ENCODE measurements at regions not wholly inside any gene's neighbourhood (a gene's known extent, or its start where the extent isn't known, plus 50 kb on each side); places are given as distances from the start of the nearest gene placed in this dataset.
A peak's percentile ranks its signal among the peaks of the same experiment; 100 is the strongest.
"Not testable (repeated sequence)": the region's sequence is repeated elsewhere in the genome, so short reads cannot be mapped to it uniquely, and the experiment has no call there.

- H3K27me3 ChIP-seq, result no peaks in the 10 kb centered on the region
- H3K36me3 ChIP-seq, result no peaks in the 10 kb centered on the region
- DNase-seq (ENCODE audit: low spot score in 2 of 2), result no peak
- peaks cover 14 to 15% of the 10 kb centered on the region in 2 donors for H3K9me3 ChIP-seq
- intact Hi-C loops (cut with DNase I; ENCODE audit: low total_unique reads), result no loop called here
- no peak overlapping the region for H3K4me3 ChIP-seq
- no peak for TF ChIP-seq POLR2A (IDR thresholded peaks at IDR 0.05)
- TF ChIP-seq POLR2AphosphoS5 (IDR thresholded peaks at IDR 0.05), result no peak
- no peak for TF ChIP-seq CTCF (IDR thresholded peaks at IDR 0.05)
- H3K4me1 ChIP-seq, result peaks cover 0 to 4% of the 10 kb centered on the region in 2 donors
- H3K27ac ChIP-seq, result peak overlapping the region in 1 of 2 donors; percentile 28
These were observed 107.5 kb downstream of the EOMES start for GRCh38 chr3:27614592-27614991.

GRCh38 chr3:27613846-27614500 is 108.2 kb downstream of the EOMES start:
- H3K36me3 ChIP-seq, result no peaks in the 10 kb centered on the region
- H3K27ac ChIP-seq, result no peak overlapping the region
- intact Hi-C loops (cut with DNase I; ENCODE audit: low total_unique reads), result no loop called here
- no peaks in the 10 kb centered on the region for H3K27me3 ChIP-seq
- TF ChIP-seq CTCF (IDR thresholded peaks at IDR 0.05) (no peak), POLR2AphosphoS5 (IDR thresholded peaks at IDR 0.05) (no peak), POLR2A (IDR thresholded peaks at IDR 0.05) (no peak)
- no peak overlapping the region for H3K4me3 ChIP-seq
- peaks cover 14 to 15% of the 10 kb centered on the region in 2 donors for H3K9me3 ChIP-seq
- no peak for DNase-seq (ENCODE audit: low spot score in 2 of 2)
- H3K4me1 ChIP-seq, result peaks cover 0 to 4% of the 10 kb centered on the region in 2 donors

GRCh38 chr3:27610800-27611525 is 111.2 kb downstream of the EOMES start:
- TF ChIP-seq CTCF (IDR thresholded peaks at IDR 0.05), result no peak
- no peak for TF ChIP-seq POLR2AphosphoS5 (IDR thresholded peaks at IDR 0.05)
- TF ChIP-seq POLR2A (IDR thresholded peaks at IDR 0.05), result no peak
- H3K9me3 ChIP-seq, result peaks cover 14 to 15% of the 10 kb centered on the region in 2 donors
- DNase-seq (ENCODE audit: low spot score in 2 of 2), result no peak
- H3K27me3 ChIP-seq, result no peaks in the 10 kb centered on the region
- no peak overlapping the region for H3K4me3 ChIP-seq
- H3K36me3 ChIP-seq, result no peaks in the 10 kb centered on the region
- intact Hi-C loops (cut with DNase I; ENCODE audit: low total_unique reads), result no loop called here
- no peaks in the 10 kb centered on the region for H3K4me1 ChIP-seq
- no peak overlapping the region for H3K27ac ChIP-seq

GRCh38 chr3:27607370-27607769 is 114.8 kb downstream of the EOMES start:
- no peak for TF ChIP-seq POLR2AphosphoS5 (IDR thresholded peaks at IDR 0.05)
- H3K4me3 ChIP-seq, result no peak overlapping the region
- intact Hi-C loops (cut with DNase I; ENCODE audit: low total_unique reads), result no loop called here
- no peak for DNase-seq (ENCODE audit: low spot score in 2 of 2)
- no peaks in the 10 kb centered on the region for H3K4me1 ChIP-seq
- H3K9me3 ChIP-seq, result no peaks in the 10 kb centered on the region
- no peaks in the 10 kb centered on the region for H3K36me3 ChIP-seq
- no peak overlapping the region for H3K27ac ChIP-seq
- no peaks in the 10 kb centered on the region for H3K27me3 ChIP-seq

GRCh38 chr3:27606537-27606936 is 115.6 kb downstream of the EOMES start:
- Histone ChIP-seq H3K36me3 (no peaks in the 10 kb centered on the region), H3K27ac (no peak overlapping the region), H3K9me3 (no peaks in the 10 kb centered on the region), H3K4me3 (no peak overlapping the region), H3K27me3 (no peaks in the 10 kb centered on the region), H3K4me1 (no peaks in the 10 kb centered on the region)
- intact Hi-C loops (cut with DNase I; ENCODE audit: low total_unique reads), result no loop called here
- DNase-seq (ENCODE audit: low spot score in 2 of 2), result no peak
- no peak for TF ChIP-seq CTCF (IDR thresholded peaks at IDR 0.05)
- no peak for TF ChIP-seq POLR2A (IDR thresholded peaks at IDR 0.05)
- TF ChIP-seq POLR2AphosphoS5 (IDR thresholded peaks at IDR 0.05), result no peak

- H3K27ac ChIP-seq; intact Hi-C loops (cut with DNase I; ENCODE audit: low total_unique reads); H3K4me3 ChIP-seq; H3K36me3 ChIP-seq; H3K4me1 ChIP-seq; H3K27me3 ChIP-seq; DNase-seq (ENCODE audit: low spot score in 2 of 2); H3K9me3 ChIP-seq: not testable (repeated sequence)
These were observed 117.1 kb upstream of the SLC4A7 start for GRCh38 chr3:27601311-27601710.

GRCh38 chr3:27599741-27600140 is 115.6 kb upstream of the SLC4A7 start:
- DNase-seq (ENCODE audit: low spot score in 2 of 2); H3K4me1 ChIP-seq; H3K4me3 ChIP-seq; H3K9me3 ChIP-seq; H3K27me3 ChIP-seq; intact Hi-C loops (cut with DNase I; ENCODE audit: low total_unique reads); H3K36me3 ChIP-seq; H3K27ac ChIP-seq: not testable (repeated sequence)
